IPS-NIHi11 (cell line): ENCODE measurements at regions not wholly inside any gene's neighbourhood (a gene's known extent, or its start where the extent isn't known, plus 50 kb on each side); places are given as distances from the start of the nearest gene placed in this dataset.
"Not testable (repeated sequence)": the region's sequence is repeated elsewhere in the genome, so short reads cannot be mapped to it uniquely, and the experiment has no call there.

ENCODE experiments used
- DNase-seq: peaks from one replicate; pipeline ENCODE4 v3.0.0; 2012; ENCODE audit warnings: mixed read lengths, low spot score

DNA sequence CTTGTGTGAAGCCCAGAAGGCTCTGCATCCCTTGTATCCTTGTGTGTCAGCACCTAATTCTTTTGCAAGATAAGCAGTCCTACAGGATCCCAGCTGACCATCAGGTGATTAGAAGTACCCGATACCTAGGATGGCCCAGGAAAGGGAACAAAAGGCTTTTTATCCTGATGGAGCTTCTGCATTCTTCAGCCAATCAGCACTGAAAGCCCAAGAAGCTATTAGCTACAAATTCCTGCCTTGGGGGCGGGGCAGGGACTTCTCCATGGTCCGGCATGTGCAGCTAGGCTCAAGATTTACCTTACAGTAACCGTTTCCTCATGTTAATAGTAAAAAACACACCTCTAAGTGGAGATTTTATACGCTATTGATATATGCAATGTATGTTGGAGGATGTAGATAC, 264.6 kb upstream of the THUMPD2 start:
- DNase-seq: peak; percentile 27

DNA sequence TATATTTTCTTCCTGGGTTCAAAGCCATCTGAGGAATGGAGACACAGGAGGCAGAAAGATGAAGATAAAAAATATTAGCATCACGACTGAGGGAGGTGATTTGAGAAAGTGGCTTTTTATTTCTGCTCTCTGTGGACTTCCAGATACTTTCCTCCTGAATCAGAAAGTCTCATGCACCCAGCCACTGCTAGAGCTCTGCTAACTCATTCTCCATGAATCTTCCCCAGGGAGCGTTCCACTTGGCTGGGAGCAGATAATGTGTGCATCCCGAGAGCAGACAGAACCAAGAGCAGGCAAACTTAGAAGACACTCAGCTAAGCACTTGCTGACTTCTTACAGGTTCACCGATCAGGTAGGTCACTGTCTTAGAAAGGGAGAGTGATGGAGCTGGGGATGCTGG, 264.1 kb upstream of the THUMPD2 start:
- DNase-seq: no peak

DNA sequence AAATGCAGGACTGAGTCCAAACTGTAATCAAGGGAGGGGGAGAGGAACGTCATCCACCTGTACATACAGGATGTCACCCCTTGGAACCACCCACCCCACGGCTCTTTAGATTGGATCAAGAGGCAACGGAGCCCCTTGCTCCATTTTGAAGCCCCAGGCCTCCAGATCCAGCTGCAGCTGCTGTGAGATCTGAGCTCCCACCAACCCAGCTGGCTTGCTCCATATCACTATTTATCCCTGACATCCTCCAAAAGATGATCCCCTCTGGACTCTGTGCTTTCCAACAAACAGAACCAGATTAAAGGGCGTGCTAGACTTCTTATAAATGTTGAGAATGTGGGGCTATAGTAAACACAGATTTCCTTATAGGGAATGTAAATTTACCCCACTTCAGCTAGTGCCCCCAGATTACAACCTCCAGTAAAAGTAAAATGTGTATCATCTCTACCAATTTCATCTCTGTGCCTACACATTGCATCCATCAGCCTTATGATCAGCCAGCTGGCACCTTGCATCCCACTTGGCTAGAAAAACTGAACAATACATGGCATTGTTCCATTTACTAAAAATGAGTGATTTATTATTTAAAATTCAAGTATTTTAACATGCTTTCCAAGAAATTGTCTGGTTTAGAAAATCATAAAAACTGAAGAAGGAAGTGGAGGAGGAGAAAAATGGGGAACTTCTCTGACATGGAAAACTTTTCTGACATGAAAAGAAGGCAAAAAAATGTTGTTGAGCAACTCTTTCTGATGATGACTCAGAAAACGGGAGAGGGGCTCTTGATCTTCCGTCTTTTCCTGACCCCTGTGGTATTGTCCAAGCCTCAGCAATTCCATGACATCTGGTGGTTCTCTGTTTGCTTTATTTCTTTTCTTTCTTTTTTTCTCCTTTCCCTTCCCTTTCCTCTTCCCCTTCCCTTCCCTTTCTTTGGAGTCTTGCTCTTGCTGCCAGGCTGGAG, 262.6 kb upstream of the THUMPD2 start:
- no peak for DNase-seq

DNA sequence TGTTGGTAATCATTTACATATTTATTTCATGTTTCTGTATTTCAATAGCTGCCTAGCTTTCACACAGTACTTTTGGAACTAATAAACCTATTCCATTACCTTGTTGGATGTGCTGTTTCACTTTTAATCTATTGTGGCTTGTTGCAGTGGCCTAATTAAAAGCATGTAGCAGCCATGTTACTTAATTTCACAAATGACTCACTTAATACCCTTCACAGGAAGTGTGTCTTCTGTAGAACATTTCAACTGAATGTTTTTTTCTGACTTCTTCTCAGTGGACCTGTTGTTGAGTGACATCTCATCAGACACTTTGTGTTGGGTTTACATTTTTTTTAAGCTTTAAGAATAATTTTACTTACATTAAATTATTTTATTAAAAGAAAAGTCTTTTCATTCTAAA, 260.5 kb upstream of the THUMPD2 start:
- no peak for DNase-seq

DNA sequence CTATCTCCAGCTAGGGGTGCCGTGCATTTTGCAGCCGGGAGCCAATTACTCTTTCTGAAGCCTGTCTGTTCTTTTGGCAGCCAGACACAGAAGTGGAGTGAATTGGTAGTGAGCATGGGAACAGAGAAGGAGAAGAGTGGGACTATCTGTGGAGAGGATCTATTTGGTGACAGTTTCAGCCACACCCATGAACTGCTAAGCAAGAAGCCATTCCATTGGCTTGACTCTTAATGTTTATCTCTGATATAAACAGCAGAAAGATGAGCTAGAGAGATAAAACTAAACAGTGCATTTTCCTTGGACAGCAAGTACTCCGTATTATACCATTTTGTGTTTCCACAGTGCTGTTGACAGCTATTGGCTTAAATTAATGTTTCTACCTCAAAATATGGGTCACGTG, 259.6 kb upstream of the THUMPD2 start:
- no peak for DNase-seq

DNA sequence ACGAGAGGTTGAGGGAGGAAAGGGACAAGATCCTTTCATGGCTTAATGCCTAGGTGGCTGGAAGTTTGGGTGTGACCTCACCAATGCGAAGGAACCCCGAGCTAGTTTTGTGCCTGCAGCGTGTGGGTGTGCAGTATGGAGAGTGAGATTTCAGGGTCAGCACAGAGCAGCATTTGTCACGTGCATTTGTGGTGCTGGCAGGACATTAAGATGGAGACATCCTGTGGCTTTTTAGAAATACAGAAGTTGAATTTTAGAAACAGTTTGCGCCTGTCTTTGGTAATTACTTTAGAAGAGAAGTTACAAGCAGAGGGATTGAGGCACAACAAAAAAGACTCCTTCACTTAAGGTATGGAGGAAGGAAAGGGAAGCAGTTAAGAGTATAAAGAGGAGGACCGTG, 258.2 kb upstream of the THUMPD2 start:
- no peak for DNase-seq

DNA sequence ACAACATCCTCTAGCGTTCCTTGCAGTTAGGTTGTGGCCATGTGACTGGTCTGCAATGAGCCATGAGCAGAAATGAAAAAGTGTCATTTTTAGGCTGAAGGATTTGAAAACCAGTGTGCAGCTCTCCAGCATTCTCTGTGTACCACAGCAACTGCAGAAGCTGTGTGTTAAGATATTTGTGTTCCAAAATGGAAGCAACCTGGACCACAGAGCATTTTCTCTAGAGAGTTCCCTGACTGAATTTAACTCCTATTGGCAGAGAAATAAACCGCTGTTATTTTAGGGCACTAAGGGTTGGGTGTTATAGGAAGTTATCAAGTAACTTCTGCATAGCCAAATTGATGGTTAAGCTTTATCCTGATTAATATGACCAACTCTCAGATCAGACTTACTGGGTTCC, 257.2 kb upstream of the THUMPD2 start:
- DNase-seq: no peak

DNA sequence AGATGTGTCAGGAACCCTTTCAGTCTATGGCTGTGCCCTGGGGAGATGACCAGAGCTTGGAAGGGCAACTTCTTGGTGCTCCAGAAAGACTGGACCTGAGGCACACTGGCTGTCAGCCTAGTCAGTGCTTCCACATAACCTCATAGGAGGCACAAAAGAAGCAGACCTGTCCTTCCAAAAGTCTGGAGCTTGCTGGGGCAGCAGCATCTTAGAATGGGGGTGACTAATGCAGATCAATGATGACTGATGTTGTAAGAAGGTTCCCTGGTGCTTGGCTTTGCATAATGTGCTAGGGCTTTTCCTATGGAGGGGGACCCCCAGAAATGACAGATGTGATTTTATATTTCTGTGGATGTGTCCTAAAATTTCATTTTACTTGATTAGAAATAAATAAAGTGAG, 255.7 kb upstream of the THUMPD2 start:
- DNase-seq: no peak

DNA sequence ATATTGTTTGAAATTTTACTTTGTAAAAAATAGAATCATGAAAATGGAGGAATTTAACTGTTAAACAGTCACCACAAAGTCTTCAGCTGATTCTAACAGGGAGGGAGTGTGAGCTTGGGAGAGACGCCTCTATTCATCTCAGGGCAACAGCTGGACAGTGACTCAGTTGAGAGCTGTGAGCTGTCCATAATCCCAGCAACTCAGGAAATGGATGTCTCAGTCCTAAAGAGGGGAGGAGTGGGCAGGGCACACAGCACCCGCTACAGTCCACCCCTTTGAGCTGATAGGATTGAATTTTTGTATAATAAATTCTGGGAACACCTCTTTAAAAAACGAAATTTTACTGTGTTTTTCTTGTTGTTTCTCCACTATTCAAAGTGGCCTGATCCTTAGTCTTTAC, 255.1 kb upstream of the THUMPD2 start:
- DNase-seq: no peak

DNA sequence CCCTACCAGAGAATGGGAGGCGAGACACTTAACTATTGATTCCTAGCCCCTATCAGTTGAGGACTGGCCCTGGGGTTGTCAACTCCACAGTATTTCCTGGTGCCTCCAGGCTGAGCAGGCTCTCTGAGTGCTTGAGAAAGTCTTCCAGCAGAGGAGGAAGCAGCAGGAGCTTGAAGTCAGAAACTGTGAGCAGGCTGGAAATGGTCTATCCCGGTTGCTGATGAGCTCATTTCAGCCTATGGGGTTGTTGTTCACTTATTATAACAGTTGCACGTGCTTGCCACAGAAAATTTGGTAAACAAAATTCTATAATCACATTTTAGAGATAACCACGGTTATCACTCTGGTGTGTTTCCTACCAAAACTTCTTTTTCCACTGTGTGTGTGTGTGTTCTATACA, 254.7 kb upstream of the THUMPD2 start:
- DNase-seq: no peak

DNA sequence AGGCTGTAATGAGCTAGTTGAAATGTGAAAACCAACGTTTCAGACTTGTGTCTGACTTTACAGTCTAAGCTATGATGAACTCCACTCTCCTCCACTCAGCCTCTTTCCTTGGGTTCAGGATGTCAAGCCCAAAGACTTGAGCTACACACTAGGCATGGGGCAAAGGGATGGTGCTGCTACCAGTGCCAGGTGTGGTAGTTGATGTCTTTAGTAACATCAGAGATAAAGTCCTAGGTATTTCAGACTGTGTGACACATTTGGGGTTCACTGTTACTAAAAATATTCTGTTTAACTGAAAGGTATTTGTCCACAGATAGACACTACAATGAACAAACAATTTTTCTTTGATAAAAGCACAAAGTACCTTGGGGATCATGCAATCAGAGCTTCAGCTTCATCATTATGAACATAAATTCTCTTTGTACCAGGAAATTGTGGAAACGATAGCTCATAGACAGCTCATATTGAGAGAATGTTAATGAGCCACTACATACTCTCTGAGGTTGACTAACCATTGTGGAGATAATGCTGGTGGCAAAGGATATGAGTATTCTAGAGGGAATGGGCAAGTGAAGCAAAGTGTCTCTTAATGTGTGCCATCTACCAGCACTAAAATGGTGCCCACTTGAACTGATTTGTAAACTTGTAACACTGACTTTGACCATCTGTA, 253.7 kb upstream of the THUMPD2 start:
- no peak for DNase-seq

DNA sequence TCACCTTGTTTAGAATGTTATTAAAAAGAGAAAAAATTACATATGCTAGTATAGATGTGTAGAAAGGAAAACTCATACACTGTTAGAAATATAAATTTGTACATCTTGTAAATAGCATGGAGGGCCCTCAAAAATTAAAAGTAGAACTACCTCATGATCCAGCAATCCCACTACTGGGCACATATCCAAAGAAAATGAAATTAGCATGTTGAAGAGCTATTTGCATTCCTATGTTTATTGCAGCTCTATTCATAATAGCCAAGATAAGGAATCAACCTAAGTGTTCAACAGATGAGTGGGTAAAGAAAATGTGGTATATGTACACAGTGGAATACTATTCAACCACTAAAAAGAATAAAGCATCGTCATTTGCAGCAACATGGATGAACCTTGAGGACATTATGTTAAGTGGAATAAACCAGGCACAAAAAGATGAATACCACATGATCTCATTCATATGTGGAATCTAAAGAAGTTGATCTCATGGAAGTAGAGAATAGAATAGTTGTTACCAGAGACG, 251.5 kb upstream of the THUMPD2 start:
- DNase-seq: no peak

DNA sequence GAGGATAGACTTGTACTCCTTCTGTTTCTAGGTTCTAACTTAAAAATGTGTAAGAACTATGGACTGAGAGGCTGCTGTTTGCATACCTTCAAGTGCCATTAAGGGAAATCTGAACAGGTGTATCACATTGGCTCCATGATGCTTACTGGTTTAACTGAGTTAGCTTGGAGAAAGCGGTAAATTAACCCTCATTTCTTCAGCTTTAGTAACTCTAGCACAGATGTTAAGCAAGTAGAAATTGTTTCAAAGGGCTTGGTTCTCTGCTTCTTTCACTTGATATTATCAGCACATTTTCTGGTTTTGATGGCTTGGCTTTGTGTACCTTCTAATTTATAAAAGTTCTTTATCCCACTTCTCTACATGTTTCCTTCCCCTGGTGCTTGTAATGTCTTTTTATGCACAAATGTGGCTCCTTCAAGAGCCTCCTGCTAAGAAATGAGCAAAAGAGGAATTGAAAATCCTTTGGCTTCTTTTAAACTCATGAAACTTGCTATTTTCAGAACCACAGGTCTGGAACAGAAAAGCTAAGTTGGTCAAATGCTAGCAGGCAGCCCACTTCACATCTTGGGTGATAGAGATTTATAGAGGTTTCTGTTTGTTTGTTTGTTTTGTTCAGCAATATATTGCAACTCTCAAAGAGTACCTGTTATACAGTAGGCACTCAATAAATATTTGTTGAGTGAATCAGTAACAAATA, 249.9 kb upstream of the THUMPD2 start:
- no peak for DNase-seq

DNA sequence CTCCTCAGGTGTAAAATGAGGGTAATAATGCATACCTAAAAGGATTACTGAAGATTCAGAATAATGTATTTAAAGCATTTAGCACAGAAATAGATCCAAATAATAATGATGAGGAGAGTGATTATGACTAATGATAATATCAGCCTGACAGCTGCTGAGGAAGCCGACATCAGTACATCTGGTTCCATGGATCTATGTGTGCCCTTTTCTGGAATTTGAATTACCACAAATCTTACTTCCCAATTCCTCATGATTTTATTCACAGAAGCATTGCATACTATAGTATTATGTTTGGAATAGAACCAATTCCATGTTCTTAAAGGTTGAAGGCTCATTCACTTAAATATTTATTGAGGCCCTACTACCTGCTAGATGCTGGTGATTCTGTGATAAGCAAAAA, 248.9 kb upstream of the THUMPD2 start:
- DNase-seq: no peak

DNA sequence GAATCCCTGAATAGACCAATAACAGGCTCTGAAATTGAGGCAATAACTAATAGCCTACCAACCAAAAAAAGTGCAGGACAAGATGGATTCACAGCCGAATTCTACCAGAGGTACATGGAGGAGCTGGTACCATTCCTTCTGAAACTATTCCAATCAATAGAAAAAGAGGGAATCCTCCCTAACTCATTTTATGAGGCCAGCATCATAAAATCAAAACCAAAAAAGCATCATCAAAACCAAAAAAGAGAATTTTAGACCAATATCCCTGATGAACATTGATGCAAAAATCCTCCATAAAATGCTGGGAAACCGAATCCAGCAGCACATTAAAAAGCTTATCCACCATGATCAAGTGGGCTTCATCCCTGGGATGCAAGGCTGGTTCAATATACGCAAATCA, 246.2 kb upstream of the THUMPD2 start:
- DNase-seq: not testable (repeated sequence)

DNA sequence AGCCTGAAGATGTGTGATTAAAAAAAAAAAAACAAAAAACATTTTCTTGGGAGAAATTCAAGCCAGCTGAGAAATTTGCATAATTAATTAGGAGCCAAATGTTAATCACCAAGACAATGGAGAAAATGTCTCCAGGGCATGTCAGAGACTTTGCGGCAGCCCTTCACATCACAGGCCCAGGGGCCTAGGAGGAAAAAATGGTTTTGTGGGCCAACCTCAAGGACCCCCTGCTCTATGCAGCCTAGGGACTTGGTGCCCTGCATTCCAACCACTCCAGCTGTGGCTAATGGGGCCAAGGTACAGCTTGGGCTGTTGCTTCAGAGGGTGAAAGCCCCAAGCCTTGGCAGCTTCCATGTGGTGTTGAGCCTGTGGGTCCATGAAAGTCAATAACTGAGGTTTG, 241.9 kb upstream of the THUMPD2 start:
- no peak for DNase-seq

DNA sequence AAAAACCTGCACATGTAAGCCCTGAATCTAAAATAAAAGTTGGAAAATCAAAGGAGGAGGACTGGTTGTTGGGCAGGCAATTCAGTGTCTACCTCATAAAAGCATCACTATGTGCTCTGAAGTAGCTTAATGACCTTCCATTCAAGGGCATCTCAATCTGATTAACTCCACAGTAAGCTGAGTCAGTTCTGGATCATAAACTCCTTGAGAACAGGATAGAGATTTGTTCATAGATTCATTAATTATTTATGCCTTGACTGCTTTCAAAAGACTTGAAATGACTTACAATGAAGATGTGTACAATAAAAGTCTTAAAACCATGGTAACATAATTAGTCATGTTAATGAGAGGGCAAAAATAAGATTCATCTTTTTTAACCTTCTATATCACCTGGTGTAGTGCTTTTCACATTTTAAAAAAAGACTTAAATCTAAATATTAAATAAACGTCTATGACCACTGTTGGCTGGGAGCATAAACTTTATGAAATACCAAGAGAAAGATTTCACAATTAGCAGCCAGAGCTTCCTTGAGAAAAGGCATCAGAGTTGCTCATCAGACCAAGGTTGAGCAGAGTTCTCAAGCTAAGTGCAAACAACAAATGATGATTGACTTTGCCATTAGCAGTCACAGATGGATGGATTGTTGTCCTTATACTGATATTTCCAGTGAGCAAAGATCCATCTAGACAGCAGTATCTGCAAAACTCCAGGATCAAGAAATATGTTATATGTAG, 237.3 kb upstream of the THUMPD2 start:
- DNase-seq: no peak

DNA sequence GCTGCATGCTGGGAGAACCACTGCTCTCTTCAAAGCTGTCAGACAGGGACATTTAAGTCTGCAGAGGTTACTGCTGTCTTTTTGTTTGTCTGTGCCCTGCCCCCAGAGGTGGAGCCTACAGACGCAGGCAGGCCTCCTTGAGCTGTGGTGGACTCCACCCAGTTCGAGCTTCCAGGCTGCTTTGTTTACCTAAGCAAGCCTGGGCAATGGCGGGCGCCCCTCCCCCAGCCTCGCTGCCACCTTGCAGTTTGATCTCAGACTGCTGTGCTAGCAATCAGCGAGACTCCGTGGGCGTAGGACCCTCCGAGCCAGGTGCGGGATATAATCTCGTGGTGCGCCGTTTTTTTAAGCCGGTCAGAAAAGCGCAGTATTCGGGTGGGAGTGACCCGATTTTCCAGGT, 234.9 kb upstream of the THUMPD2 start:
- DNase-seq: not testable (repeated sequence)

DNA sequence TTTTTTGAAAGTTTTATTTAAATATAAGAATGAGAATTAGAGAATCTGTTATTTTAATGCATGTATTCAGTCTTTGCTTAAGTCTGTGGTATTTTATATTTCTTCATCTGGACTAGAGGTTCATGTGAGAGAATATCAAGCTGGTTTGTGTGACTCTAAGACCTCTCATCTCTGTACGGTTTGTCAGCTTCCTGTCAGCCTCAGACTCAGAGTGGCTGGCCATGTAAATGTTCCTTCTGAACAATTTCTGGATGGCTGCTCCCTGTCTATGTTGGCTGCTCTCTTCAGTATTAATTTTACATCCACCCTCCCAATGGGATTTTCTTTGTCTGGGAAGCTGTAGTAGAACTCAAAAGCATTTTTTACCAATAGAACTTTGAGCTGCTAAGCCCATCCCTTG, 225.3 kb upstream of the THUMPD2 start:
- DNase-seq: no peak

DNA sequence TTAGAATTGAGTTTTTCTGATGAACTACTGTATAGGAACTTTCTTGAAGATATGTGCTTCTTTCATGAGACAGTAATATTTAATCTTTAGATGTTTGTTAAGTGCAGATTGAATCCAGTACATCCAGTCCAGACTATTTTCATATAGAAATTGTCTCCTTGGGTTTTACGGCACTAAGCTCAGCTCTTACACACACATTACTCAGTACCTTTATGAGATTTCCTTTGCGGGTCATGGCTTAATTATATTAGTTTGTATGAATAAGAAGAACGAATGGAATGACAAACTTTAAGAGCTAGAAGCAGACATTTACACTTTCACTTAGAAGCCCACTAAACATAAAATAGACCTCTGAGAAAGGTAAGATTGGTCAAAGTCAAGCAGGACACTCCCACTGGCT, 223.3 kb upstream of the THUMPD2 start:
- DNase-seq: no peak

DNA sequence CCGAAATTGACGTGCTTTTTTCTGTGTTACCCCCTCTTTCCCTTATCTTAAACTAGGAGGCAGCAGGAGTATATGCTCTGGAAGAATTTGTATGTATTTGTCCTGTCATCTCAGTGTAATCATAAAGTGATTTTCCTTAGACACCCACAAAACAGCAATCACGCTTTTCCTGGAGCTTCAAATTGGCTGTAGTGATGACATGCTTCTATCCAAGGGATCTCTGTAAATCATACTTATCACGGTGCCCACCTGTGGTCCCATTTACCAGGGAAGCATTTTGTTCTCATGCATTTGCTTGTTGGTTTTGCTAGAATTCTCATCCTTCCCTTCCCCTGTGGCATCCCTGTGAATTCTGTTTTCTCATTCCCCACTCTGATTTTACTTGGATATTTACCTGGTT, 220.8 kb upstream of the THUMPD2 start:
- no peak for DNase-seq

DNA sequence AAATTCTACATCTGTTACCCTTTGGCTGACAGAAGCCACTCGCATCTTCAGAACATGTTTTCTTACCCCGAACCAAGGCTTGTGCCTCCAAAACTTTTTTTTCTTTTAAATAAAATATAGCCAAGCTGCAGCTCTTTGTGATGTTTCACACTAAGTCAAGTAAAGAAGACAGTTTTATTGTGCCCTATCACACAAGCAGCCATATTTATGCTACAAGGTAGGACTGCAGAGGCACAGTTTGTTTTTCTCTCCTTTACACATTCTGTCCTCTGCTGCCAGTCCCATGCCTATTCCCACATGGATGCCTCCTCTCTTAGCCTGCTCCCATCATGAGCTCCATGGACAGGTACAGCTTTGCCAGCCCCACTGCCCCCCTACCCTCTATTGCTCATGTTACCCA, 219.6 kb upstream of the THUMPD2 start:
- DNase-seq: no peak
